ENCODE measurements at regions not wholly inside any gene's neighbourhood (a gene's known extent, or its start where the extent isn't known, plus 50 kb on each side); places are given as distances from the start of the nearest gene placed in this dataset.

- DNase-seq: no peak
Measured at GRCh38 chr16:50955311-50955710, 195.8 kb downstream of the SALL1 start.

GRCh38 chr16:50954469-50954868, 196.6 kb downstream of the SALL1 start:
- no peak for DNase-seq

- DNase-seq: no peak
Measured at GRCh38 chr16:50953290-50953689, 197.8 kb downstream of the SALL1 start.

GRCh38 chr16:50950955-50951354, 200.1 kb downstream of the SALL1 start:
- no peak for DNase-seq

- no peak for DNase-seq
Measured at GRCh38 chr16:50948268-50948930, 202.7 kb downstream of the SALL1 start.

GRCh38 chr16:50947826-50948225, 203.2 kb downstream of the SALL1 start:
- no peak for DNase-seq

GRCh38 chr16:50946606-50947005, 204.5 kb downstream of the SALL1 start:
- DNase-seq: no peak

- no peak for DNase-seq
Measured at GRCh38 chr16:50946098-50946497, 204.2 kb downstream of the CYLD start.

- no peak for DNase-seq
Measured at GRCh38 chr16:50945171-50945570, 203.3 kb downstream of the CYLD start.

- DNase-seq: no peak
Measured at GRCh38 chr16:50944436-50944835, 202.6 kb downstream of the CYLD start.

- no peak for DNase-seq
Measured at GRCh38 chr16:50944033-50944432, 202.1 kb downstream of the CYLD start.

- no peak for DNase-seq
Measured at GRCh38 chr16:50942143-50942542, 200.3 kb downstream of the CYLD start.

GRCh38 chr16:50941681-50942080, 199.8 kb downstream of the CYLD start:
- no peak for DNase-seq

GRCh38 chr16:50940275-50940854, 198.5 kb downstream of the CYLD start:
- DNase-seq: no peak

GRCh38 chr16:50939356-50939755, 197.5 kb downstream of the CYLD start:
- no peak for DNase-seq

GRCh38 chr16:50938932-50939331, 197.0 kb downstream of the CYLD start:
- DNase-seq: no peak

- no peak for DNase-seq
Measured at GRCh38 chr16:50933262-50933661, 191.4 kb downstream of the CYLD start.

GRCh38 chr16:50932348-50932935, 190.6 kb downstream of the CYLD start:
- no peak for DNase-seq

GRCh38 chr16:50928065-50928464, 186.2 kb downstream of the CYLD start:
- DNase-seq: no peak

GRCh38 chr16:50925758-50926357, 184.0 kb downstream of the CYLD start:
- DNase-seq: no peak

GRCh38 chr16:50924759-50925545, 183.1 kb downstream of the CYLD start:
- DNase-seq: no peak

- no peak for DNase-seq
Measured at GRCh38 chr16:50917950-50918703, 176.2 kb downstream of the CYLD start.
